GM18517 (cell line): ENCODE measurements at regions not wholly inside any gene's neighbourhood (a gene's known extent, or its start where the extent isn't known, plus 50 kb on each side); places are given as distances from the start of the nearest gene placed in this dataset.
"Not testable (repeated sequence)": the region's sequence is repeated elsewhere in the genome, so short reads cannot be mapped to it uniquely, and the experiment has no call there.

Experiments used
- ATAC-seq: cut with Tn5 transposase; IDR thresholded peaks from one replicate; pipeline ENCODE4 v1.9.1; 2021; ENCODE audit warnings: mild to moderate bottlenecking, moderate library complexity; ENCODE audit not compliant: unreplicated experiment

GRCh38 chr17:12195418-12195817 is 174.7 kb downstream of the MAP2K4 start:
- ATAC-seq: no peak

GRCh38 chr17:12201294-12201880 is 180.7 kb downstream of the MAP2K4 start:
- ATAC-seq: no peak

- ATAC-seq: no peak
Measured at GRCh38 chr17:12209632-12210191, 189.0 kb downstream of the MAP2K4 start.

GRCh38 chr17:12220714-12221439 is 200.2 kb downstream of the MAP2K4 start:
- not testable (repeated sequence) for ATAC-seq

GRCh38 chr17:12222392-12222791 is 201.7 kb downstream of the MAP2K4 start:
- no peak for ATAC-seq

GRCh38 chr17:12227547-12227946 is 206.9 kb downstream of the MAP2K4 start:
- ATAC-seq: no peak

- no peak for ATAC-seq
Measured at GRCh38 chr17:12229335-12229734, 208.7 kb downstream of the MAP2K4 start.

GRCh38 chr17:12230481-12231354 is 210.0 kb downstream of the MAP2K4 start:
- no peak for ATAC-seq

GRCh38 chr17:12231355-12231682 is 210.6 kb downstream of the MAP2K4 start:
- no peak for ATAC-seq

GRCh38 chr17:12239021-12239420 is 218.3 kb downstream of the MAP2K4 start:
- ATAC-seq: not testable (repeated sequence)

GRCh38 chr17:12242345-12242954 is 221.8 kb downstream of the MAP2K4 start:
- ATAC-seq: no peak

- ATAC-seq: no peak
Measured at GRCh38 chr17:12247761-12248160, 227.1 kb downstream of the MAP2K4 start.

- ATAC-seq: no peak
Measured at GRCh38 chr17:12250973-12251372, 230.3 kb downstream of the MAP2K4 start.

- no peak for ATAC-seq
Measured at GRCh38 chr17:12252462-12252861, 231.8 kb downstream of the MAP2K4 start.

- no peak for ATAC-seq
Measured at GRCh38 chr17:12254460-12254859, 233.8 kb downstream of the MAP2K4 start.

- ATAC-seq: no peak
Measured at GRCh38 chr17:12256380-12256995, 235.8 kb downstream of the MAP2K4 start.

GRCh38 chr17:12257176-12257575 is 236.5 kb downstream of the MAP2K4 start:
- ATAC-seq: no peak

GRCh38 chr17:12261354-12261753 is 240.7 kb downstream of the MAP2K4 start:
- no peak for ATAC-seq

- no peak for ATAC-seq
Measured at GRCh38 chr17:12269751-12270150, 249.1 kb downstream of the MAP2K4 start.

- no peak for ATAC-seq
Measured at GRCh38 chr17:12277827-12278226, 257.1 kb downstream of the MAP2K4 start.

- no peak for ATAC-seq
Measured at GRCh38 chr17:12282056-12282455, 261.4 kb downstream of the MAP2K4 start.
